HG03565 (cell line): ENCODE measurements at regions not wholly inside any gene's neighbourhood (a gene's known extent, or its start where the extent isn't known, plus 50 kb on each side); places are given as distances from the start of the nearest gene placed in this dataset.

ENCODE experiments used
- ATAC-seq: cut with Tn5 transposase; IDR thresholded peaks from one replicate; pipeline ENCODE4 v1.9.1; 2021; ENCODE audit warnings: mild to moderate bottlenecking, moderate library complexity; ENCODE audit not compliant: unreplicated experiment

DNA sequence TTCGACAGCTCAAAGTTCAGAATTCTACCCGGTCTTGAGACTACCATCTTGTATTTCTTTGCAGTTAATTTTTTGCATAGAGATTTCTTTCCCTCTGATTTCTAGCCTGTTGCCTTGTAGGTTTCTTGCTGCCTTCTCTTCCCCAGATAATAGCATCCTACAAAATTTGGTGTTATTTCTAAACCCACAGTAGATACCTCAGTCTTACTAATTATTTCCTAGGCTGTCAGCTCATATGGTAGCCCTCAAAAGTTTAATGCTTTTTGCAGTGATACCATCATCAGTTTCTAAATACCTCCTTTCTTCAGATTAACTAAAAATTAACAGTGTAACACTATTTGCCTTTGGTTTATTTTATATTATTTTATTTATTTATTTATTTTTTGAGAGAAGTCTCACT lies 61.9 kb upstream of the TMPO start:
- no peak for ATAC-seq

- no peak for ATAC-seq
Measured at GRCh38 chr12:98456041-98456440, 59.3 kb upstream of the TMPO start.

GRCh38 chr12:98456576-98457573 lies 58.5 kb upstream of the TMPO start:
- ATAC-seq: no peak

GRCh38 chr12:98464190-98464589 lies 51.2 kb upstream of the TMPO start:
- no peak for ATAC-seq

DNA sequence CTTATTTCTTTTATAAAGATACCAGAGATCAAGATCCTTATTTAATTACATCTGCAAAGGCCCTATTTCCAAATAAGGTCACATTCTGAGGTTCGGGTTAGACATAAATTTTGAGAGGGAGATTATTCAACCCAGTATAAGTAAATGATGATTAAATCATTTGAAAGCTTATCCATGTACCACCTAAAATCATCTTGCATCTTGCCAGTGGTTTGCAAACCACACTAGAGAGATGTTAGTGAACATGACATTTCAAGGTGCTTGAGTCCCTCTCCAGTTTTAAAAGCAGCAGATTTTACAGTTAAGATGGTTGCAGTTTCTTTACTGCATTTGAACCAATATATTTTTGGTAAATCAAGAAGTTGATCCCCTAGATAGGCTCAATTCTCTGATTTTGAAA lies 49.9 kb upstream of the TMPO start:
- no peak for ATAC-seq
